Stimulated activated CD8-positive, alpha-beta memory T cell treated with anti-CD3 and anti-CD28 coated beads, Interleukin-4, amount 100 ng/mL, for 48 hours (primary cell): ENCODE measurements at regions not wholly inside any gene's neighbourhood (a gene's known extent, or its start where the extent isn't known, plus 50 kb on each side); places are given as distances from the start of the nearest gene placed in this dataset.
"Not testable (repeated sequence)": the region's sequence is repeated elsewhere in the genome, so short reads cannot be mapped to it uniquely, and the experiment has no call there.

Source experiments
- DNase-seq: peaks from one replicate; pipeline ENCODE4 v3.0.0-alpha.2; 2020

- no peak for DNase-seq
Measured at GRCh38 chr19:28582344-28582743, 630.6 kb downstream of the UQCRFS1 start.

GRCh38 chr19:28581468-28581770 is 631.5 kb downstream of the UQCRFS1 start:
- no peak for DNase-seq

- DNase-seq: no peak
Measured at GRCh38 chr19:28578786-28579505, 634.0 kb downstream of the UQCRFS1 start.

- DNase-seq: no peak
Measured at GRCh38 chr19:28578208-28578607, 634.7 kb downstream of the UQCRFS1 start.

GRCh38 chr19:28577666-28578065 is 635.3 kb downstream of the UQCRFS1 start:
- no peak for DNase-seq

GRCh38 chr19:28577233-28577632 is 635.7 kb downstream of the UQCRFS1 start:
- DNase-seq: no peak

- no peak for DNase-seq
Measured at GRCh38 chr19:28575816-28576215, 637.1 kb downstream of the UQCRFS1 start.

GRCh38 chr19:28575312-28575711 is 637.6 kb downstream of the UQCRFS1 start:
- DNase-seq: not testable (repeated sequence)

- DNase-seq: no peak
Measured at GRCh38 chr19:28574212-28574611, 638.7 kb downstream of the UQCRFS1 start.

- no peak for DNase-seq
Measured at GRCh38 chr19:28569132-28570131, 643.5 kb downstream of the UQCRFS1 start.

GRCh38 chr19:28567834-28568233 is 645.1 kb downstream of the UQCRFS1 start:
- no peak for DNase-seq

GRCh38 chr19:28563964-28564921 is 648.7 kb downstream of the UQCRFS1 start:
- DNase-seq: no peak

- DNase-seq: no peak
Measured at GRCh38 chr19:28560786-28561185, 652.2 kb downstream of the UQCRFS1 start.

GRCh38 chr19:28558783-28559182 is 654.2 kb downstream of the UQCRFS1 start:
- DNase-seq: no peak

- DNase-seq: no peak
Measured at GRCh38 chr19:28556371-28556770, 656.6 kb downstream of the UQCRFS1 start.

- no peak for DNase-seq
Measured at GRCh38 chr19:28555317-28555716, 657.6 kb downstream of the UQCRFS1 start.

GRCh38 chr19:28554321-28555091 is 658.4 kb downstream of the UQCRFS1 start:
- DNase-seq: no peak

GRCh38 chr19:28553764-28554163 is 659.2 kb downstream of the UQCRFS1 start:
- DNase-seq: no peak

- DNase-seq: no peak
Measured at GRCh38 chr19:28553005-28553404, 659.9 kb downstream of the UQCRFS1 start.

- no peak for DNase-seq
Measured at GRCh38 chr19:28549680-28550277, 663.2 kb downstream of the UQCRFS1 start.

GRCh38 chr19:28546148-28546685 is 666.7 kb downstream of the UQCRFS1 start:
- no peak for DNase-seq
